ENCODE measurements at regions not wholly inside any gene's neighbourhood (a gene's known extent, or its start where the extent isn't known, plus 50 kb on each side); places are given as distances from the start of the nearest gene placed in this dataset.

GRCh38 chr7:155380221-155380861 lies 77.6 kb upstream of the EN2 start:
- H2BK15ac ChIP-seq (replicated peaks; ENCODE audit: low read depth): no peak overlapping the region
- no peak overlapping the region for H3K18ac ChIP-seq (ENCODE audit: low read length)
- no peak overlapping the region for H3K23ac ChIP-seq (ENCODE audit: low read length)
- peak; percentile 87 for DNase-seq
- H3K4me1 ChIP-seq (ENCODE audit: control insufficient read depth, low read depth, low read length): peaks cover 3% of the 10 kb centered on the region
- H3K4me3 ChIP-seq (ENCODE audit: low read length): no peak overlapping the region
- H4K5ac ChIP-seq (ENCODE audit: low read length): no peak overlapping the region
- H3K4me2 ChIP-seq (ENCODE audit: low read length): no peak overlapping the region
- no CpG with 5 or more reads among the region's 18 CpGs for WGBS (ENCODE audit: extremely low coverage, insufficient coverage, low lambda C conversion rate)
- H3K27ac ChIP-seq (ENCODE audit: low read depth, low read length): no peak overlapping the region
- H3K36me3 ChIP-seq (ENCODE audit: control insufficient read depth, insufficient read depth, low read length): no peaks in the 10 kb centered on the region
- peaks cover 72% of the 10 kb centered on the region for H3K27me3 ChIP-seq (ENCODE audit: insufficient read depth, low read length, poor library complexity)
- H3K79me2 ChIP-seq (ENCODE audit: control insufficient read depth, insufficient read depth, low read length): no peaks in the 10 kb centered on the region
- no peak overlapping the region for H3K4ac ChIP-seq (ENCODE audit: low read depth, low read length)
- H2BK120ac ChIP-seq (ENCODE audit: low read depth, low read length): no peak overlapping the region
- no peak overlapping the region for H2AK5ac ChIP-seq (ENCODE audit: low read length)
- no peak overlapping the region for H3K56ac ChIP-seq (ENCODE audit: low read length)
- no peak overlapping the region for H2BK5ac ChIP-seq (ENCODE audit: low read length)
- no peak overlapping the region for H3K9ac ChIP-seq (ENCODE audit: low read length)
- no peak overlapping the region for H4K8ac ChIP-seq (ENCODE audit: low read depth, low read length)
- no peaks in the 10 kb centered on the region for H3K79me1 ChIP-seq (ENCODE audit: low read length)

DNA sequence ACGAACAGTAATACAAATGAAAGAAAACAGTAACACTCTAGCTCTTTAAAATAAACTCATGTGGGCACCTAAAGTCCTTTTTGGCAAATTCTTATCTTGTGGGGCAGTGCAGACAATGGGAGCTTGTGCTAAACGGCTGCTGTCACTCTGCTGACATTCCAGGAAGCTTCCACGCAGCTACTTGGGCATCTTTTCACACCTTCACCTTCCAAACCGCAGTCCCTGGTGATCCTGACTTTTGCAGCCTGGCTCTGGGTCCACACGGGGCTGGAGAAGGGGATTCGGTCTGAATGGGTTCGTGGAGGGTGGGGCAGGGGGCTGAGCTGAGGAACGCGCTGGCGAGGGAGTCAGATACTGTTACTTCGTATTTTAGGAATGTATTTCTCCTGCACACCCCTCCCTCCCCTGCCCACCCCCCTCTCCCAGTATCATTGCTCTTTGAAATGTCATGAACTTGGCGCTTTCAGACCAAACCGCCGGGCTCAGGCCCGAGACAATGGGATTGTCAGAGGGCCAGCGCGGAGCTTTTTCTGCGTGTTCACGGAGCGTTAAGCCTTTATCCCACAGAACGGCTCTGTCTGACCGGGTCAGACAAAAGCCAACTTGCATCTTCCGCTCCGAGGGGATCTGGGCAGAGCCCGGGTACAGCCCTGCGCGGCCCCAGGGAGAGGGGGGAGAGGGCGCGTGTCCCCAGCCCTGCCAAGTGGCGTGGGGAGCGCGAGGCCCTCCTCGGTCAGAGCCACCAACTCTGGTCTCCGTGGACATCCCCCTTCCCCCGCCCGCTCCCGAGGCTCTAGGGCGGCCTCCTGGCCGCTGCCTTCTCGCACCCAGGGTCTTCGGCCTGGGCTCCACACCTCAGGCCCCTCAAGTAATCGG lies 76.7 kb upstream of the EN2 start:
- Histone ChIP-seq H3K9ac (ENCODE audit: low read length) (no peak overlapping the region), H3K56ac (ENCODE audit: low read length) (no peak overlapping the region), H3K4me2 (ENCODE audit: low read length) (peak overlapping the region; percentile 60), H4K5ac (ENCODE audit: low read length) (no peak overlapping the region), H3K27ac (ENCODE audit: low read depth, low read length) (no peak overlapping the region), H2BK5ac (ENCODE audit: low read length) (no peak overlapping the region), H2BK120ac (ENCODE audit: low read depth, low read length) (no peak overlapping the region), H2AK5ac (ENCODE audit: low read length) (no peak overlapping the region), H3K4ac (ENCODE audit: low read depth, low read length) (no peak overlapping the region), H3K4me3 (ENCODE audit: low read length) (no peak overlapping the region), H4K8ac (ENCODE audit: low read depth, low read length) (no peak overlapping the region), H3K79me2 (ENCODE audit: control insufficient read depth, insufficient read depth, low read length) (no peaks in the 10 kb centered on the region), H3K23ac (ENCODE audit: low read length) (peak overlapping the region; percentile 98), H3K36me3 (ENCODE audit: control insufficient read depth, insufficient read depth, low read length) (no peaks in the 10 kb centered on the region), H3K79me1 (ENCODE audit: low read length) (no peaks in the 10 kb centered on the region), H3K27me3 (ENCODE audit: insufficient read depth, low read length, poor library complexity) (peaks cover 63% of the 10 kb centered on the region), H3K18ac (ENCODE audit: low read length) (no peak overlapping the region), H3K4me1 (ENCODE audit: control insufficient read depth, low read depth, low read length) (peaks cover 3% of the 10 kb centered on the region), H2BK15ac (replicated peaks; ENCODE audit: low read depth) (no peak overlapping the region)
- no peak for DNase-seq
- no CpG with 5 or more reads among the region's 42 CpGs for WGBS (ENCODE audit: extremely low coverage, insufficient coverage, low lambda C conversion rate)

GRCh38 chr7:155381852-155382801 lies 75.8 kb upstream of the EN2 start:
- peaks cover 3% of the 10 kb centered on the region for H3K4me1 ChIP-seq (ENCODE audit: control insufficient read depth, low read depth, low read length)
- DNase-seq: no peak
- no CpG with 5 or more reads among the region's 75 CpGs for WGBS (ENCODE audit: extremely low coverage, insufficient coverage, low lambda C conversion rate)

GRCh38 chr7:155382802-155383171 lies 75.1 kb upstream of the EN2 start:
- no peak overlapping the region for H3K4ac ChIP-seq (ENCODE audit: low read depth, low read length)
- no peak overlapping the region for H3K4me3 ChIP-seq (ENCODE audit: low read length)
- no peak for DNase-seq
- no peak overlapping the region for H4K5ac ChIP-seq (ENCODE audit: low read length)
- peaks cover 3% of the 10 kb centered on the region for H3K4me1 ChIP-seq (ENCODE audit: control insufficient read depth, low read depth, low read length)
- no peaks in the 10 kb centered on the region for H3K36me3 ChIP-seq (ENCODE audit: control insufficient read depth, insufficient read depth, low read length)
- peaks cover 48% of the 10 kb centered on the region for H3K27me3 ChIP-seq (ENCODE audit: insufficient read depth, low read length, poor library complexity)
- no peak overlapping the region for H2BK15ac ChIP-seq (replicated peaks; ENCODE audit: low read depth)
- no peak overlapping the region for H3K4me2 ChIP-seq (ENCODE audit: low read length)
- H3K56ac ChIP-seq (ENCODE audit: low read length): no peak overlapping the region
- H4K8ac ChIP-seq (ENCODE audit: low read depth, low read length): no peak overlapping the region
- H3K79me1 ChIP-seq (ENCODE audit: low read length): no peaks in the 10 kb centered on the region
- no peak overlapping the region for H2BK5ac ChIP-seq (ENCODE audit: low read length)
- no peak overlapping the region for H2AK5ac ChIP-seq (ENCODE audit: low read length)
- no peak overlapping the region for H3K27ac ChIP-seq (ENCODE audit: low read depth, low read length)
- no peak overlapping the region for H2BK120ac ChIP-seq (ENCODE audit: low read depth, low read length)
- H3K23ac ChIP-seq (ENCODE audit: low read length): no peak overlapping the region
- H3K9ac ChIP-seq (ENCODE audit: low read length): no peak overlapping the region
- H3K18ac ChIP-seq (ENCODE audit: low read length): no peak overlapping the region
- no CpG with 5 or more reads among the region's 5 CpGs for WGBS (ENCODE audit: extremely low coverage, insufficient coverage, low lambda C conversion rate)
- no peaks in the 10 kb centered on the region for H3K79me2 ChIP-seq (ENCODE audit: control insufficient read depth, insufficient read depth, low read length)

More at GRCh38 chr7:155381852-155382801, 75.8 kb upstream of the EN2 start:
- Histone ChIP-seq H3K27me3 (ENCODE audit: insufficient read depth, low read length, poor library complexity) (peaks cover 55% of the 10 kb centered on the region), H2BK120ac (ENCODE audit: low read depth, low read length) (no peak overlapping the region), H3K27ac (ENCODE audit: low read depth, low read length) (no peak overlapping the region), H2BK15ac (replicated peaks; ENCODE audit: low read depth) (no peak overlapping the region), H2BK5ac (ENCODE audit: low read length) (no peak overlapping the region), H3K4me3 (ENCODE audit: low read length) (no peak overlapping the region), H3K23ac (ENCODE audit: low read length) (peak overlapping the region; percentile 98), H2AK5ac (ENCODE audit: low read length) (no peak overlapping the region), H3K79me1 (ENCODE audit: low read length) (no peaks in the 10 kb centered on the region), H3K56ac (ENCODE audit: low read length) (peak overlapping the region; percentile 30), H3K9ac (ENCODE audit: low read length) (peak overlapping the region; percentile 8), H3K36me3 (ENCODE audit: control insufficient read depth, insufficient read depth, low read length) (no peaks in the 10 kb centered on the region), H3K79me2 (ENCODE audit: control insufficient read depth, insufficient read depth, low read length) (no peaks in the 10 kb centered on the region), H4K8ac (ENCODE audit: low read depth, low read length) (no peak overlapping the region), H3K18ac (ENCODE audit: low read length) (no peak overlapping the region), H3K4me2 (ENCODE audit: low read length) (peak overlapping the region; percentile 60), H3K4ac (ENCODE audit: low read depth, low read length) (no peak overlapping the region), H4K5ac (ENCODE audit: low read length) (no peak overlapping the region)

GRCh38 chr7:155383756-155384491 lies 74.0 kb upstream of the EN2 start:
- Histone ChIP-seq H3K36me3 (ENCODE audit: control insufficient read depth, insufficient read depth, low read length) (no peaks in the 10 kb centered on the region), H3K56ac (ENCODE audit: low read length) (no peak overlapping the region), H3K4me2 (ENCODE audit: low read length) (no peak overlapping the region), H3K79me1 (ENCODE audit: low read length) (no peaks in the 10 kb centered on the region), H4K5ac (ENCODE audit: low read length) (no peak overlapping the region), H3K27me3 (ENCODE audit: insufficient read depth, low read length, poor library complexity) (peaks cover 37% of the 10 kb centered on the region), H3K79me2 (ENCODE audit: control insufficient read depth, insufficient read depth, low read length) (no peaks in the 10 kb centered on the region), H3K18ac (ENCODE audit: low read length) (no peak overlapping the region), H2BK5ac (ENCODE audit: low read length) (no peak overlapping the region), H3K27ac (ENCODE audit: low read depth, low read length) (no peak overlapping the region), H3K9ac (ENCODE audit: low read length) (no peak overlapping the region), H2BK15ac (replicated peaks; ENCODE audit: low read depth) (no peak overlapping the region), H2AK5ac (ENCODE audit: low read length) (no peak overlapping the region), H4K8ac (ENCODE audit: low read depth, low read length) (no peak overlapping the region), H3K4me1 (ENCODE audit: control insufficient read depth, low read depth, low read length) (peaks cover 3% of the 10 kb centered on the region), H3K23ac (ENCODE audit: low read length) (no peak overlapping the region), H3K4me3 (ENCODE audit: low read length) (no peak overlapping the region), H2BK120ac (ENCODE audit: low read depth, low read length) (no peak overlapping the region), H3K4ac (ENCODE audit: low read depth, low read length) (no peak overlapping the region)
- DNase-seq: no peak
- WGBS (ENCODE audit: extremely low coverage, insufficient coverage, low lambda C conversion rate): no CpG with 5 or more reads among the region's 19 CpGs
